ENCODE measurements at regions not wholly inside any gene's neighbourhood (a gene's known extent, or its start where the extent isn't known, plus 50 kb on each side); places are given as distances from the start of the nearest gene placed in this dataset.
A peak's percentile ranks its signal among the peaks of the same experiment; 100 is the strongest.

GRCh38 chr1:239301251-239301650, 85.1 kb upstream of the CHRM3 start:
- Histone ChIP-seq H3K36me3 (no peaks in the 10 kb centered on the region), H3K4me3 (no peak overlapping the region), H3K27me3 (no peaks in the 10 kb centered on the region), H3K9me3 (no peaks in the 10 kb centered on the region), H3K9ac (ENCODE audit: low read depth in 2 of 2, low read length in 2 of 2) (no peak overlapping the region), H3K4me1 (no peaks in the 10 kb centered on the region), H3K27ac (no peak overlapping the region)
- DNase-seq: no peak
- intact Hi-C loops (cut with DNase I): no loop called here
- no peak for TF ChIP-seq CTCF (IDR thresholded peaks at IDR 0.05)

GRCh38 chr1:239297910-239298309, 88.5 kb upstream of the CHRM3 start:
- Histone ChIP-seq H3K4me1 (no peaks in the 10 kb centered on the region), H3K27me3 (no peaks in the 10 kb centered on the region), H3K9ac (ENCODE audit: low read depth in 2 of 2, low read length in 2 of 2) (no peak overlapping the region), H3K27ac (no peak overlapping the region), H3K4me3 (no peak overlapping the region), H3K36me3 (no peaks in the 10 kb centered on the region), H3K9me3 (no peaks in the 10 kb centered on the region)
- intact Hi-C loops (cut with DNase I): loop anchor here (10.0 kb wide), 1 partner anchor 597 kb away; no protein-coding TSS in a partner anchor
- no peak for DNase-seq
- no peak for TF ChIP-seq CTCF (IDR thresholded peaks at IDR 0.05)

GRCh38 chr1:239293350-239294110, 92.8 kb upstream of the CHRM3 start:
- Histone ChIP-seq H3K27ac (peak overlapping the region; percentile 2), H3K4me3 (no peak overlapping the region), H3K27me3 (no peaks in the 10 kb centered on the region), H3K4me1 (no peaks in the 10 kb centered on the region), H3K36me3 (no peaks in the 10 kb centered on the region), H3K9ac (ENCODE audit: low read depth in 2 of 2, low read length in 2 of 2) (no peak overlapping the region), H3K9me3 (no peaks in the 10 kb centered on the region)
- intact Hi-C loops (cut with DNase I): loop anchor here (10.0 kb wide), 1 partner anchor 601 kb away; no protein-coding TSS in a partner anchor
- TF ChIP-seq CTCF (IDR thresholded peaks at IDR 0.05): no peak
- peak; percentile 78 for DNase-seq

- no peak overlapping the region for H3K27ac ChIP-seq
- intact Hi-C loops (cut with DNase I): no loop called here
- H3K4me3 ChIP-seq: no peak overlapping the region
- no peaks in the 10 kb centered on the region for H3K36me3 ChIP-seq
- H3K4me1 ChIP-seq: no peaks in the 10 kb centered on the region
- H3K9ac ChIP-seq (ENCODE audit: low read depth in 2 of 2, low read length in 2 of 2): no peak overlapping the region
- no peaks in the 10 kb centered on the region for H3K9me3 ChIP-seq
- H3K27me3 ChIP-seq: no peaks in the 10 kb centered on the region
- no peak for DNase-seq
- no peak for TF ChIP-seq CTCF (IDR thresholded peaks at IDR 0.05)
Observed at GRCh38 chr1:239288820-239289554, 97.4 kb upstream of the CHRM3 start.

GRCh38 chr1:239287296-239287695, 99.1 kb upstream of the CHRM3 start:
- no peak for TF ChIP-seq CTCF (IDR thresholded peaks at IDR 0.05)
- no peak overlapping the region for H3K27ac ChIP-seq
- no peaks in the 10 kb centered on the region for H3K36me3 ChIP-seq
- no peaks in the 10 kb centered on the region for H3K27me3 ChIP-seq
- no peaks in the 10 kb centered on the region for H3K9me3 ChIP-seq
- intact Hi-C loops (cut with DNase I): no loop called here
- no peak overlapping the region for H3K9ac ChIP-seq (ENCODE audit: low read depth in 2 of 2, low read length in 2 of 2)
- H3K4me1 ChIP-seq: no peaks in the 10 kb centered on the region
- no peak for DNase-seq
- no peak overlapping the region for H3K4me3 ChIP-seq

All from colonic mucosa (tissue), 4 donors.